HUDEP-2 (cell line): ENCODE measurements at regions not wholly inside any gene's neighbourhood (a gene's known extent, or its start where the extent isn't known, plus 50 kb on each side); places are given as distances from the start of the nearest gene placed in this dataset.
"Not testable (repeated sequence)": the region's sequence is repeated elsewhere in the genome, so short reads cannot be mapped to it uniquely, and the experiment has no call there.

Source experiments
- DNase-seq, 76 experiments: peaks; one replicate each; lab custom pipeline; 2025; ENCODE audit not compliant: unreplicated experiment in 76 of 76; lab: John Stamatoyannopoulos, UW

GRCh38 chr3:110575702-110576101 lies 495.9 kb upstream of the NECTIN3 start:
- DNase-seq: no peak

DNA sequence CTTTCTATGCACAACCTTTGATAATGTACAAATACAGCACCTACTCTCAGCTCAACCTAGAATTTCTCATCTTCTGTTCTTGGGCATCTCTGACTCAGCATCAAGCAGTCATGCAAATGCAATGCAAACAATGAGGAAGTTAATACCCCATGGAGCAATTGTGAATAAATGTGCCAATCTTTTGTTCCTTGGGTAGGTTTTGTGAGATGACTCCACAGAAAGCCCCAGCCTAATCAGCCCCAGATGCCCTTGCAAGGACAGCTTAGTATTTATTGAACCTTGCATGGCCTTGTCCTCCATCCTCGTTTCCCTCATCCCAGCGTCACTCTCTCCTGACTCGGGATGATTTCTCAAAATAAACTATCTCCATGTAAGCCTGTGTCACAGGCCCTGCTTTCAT lies 494.7 kb upstream of the NECTIN3 start:
- no peak for DNase-seq

GRCh38 chr3:110577854-110578253 lies 493.8 kb upstream of the NECTIN3 start:
- DNase-seq: no peak

DNA sequence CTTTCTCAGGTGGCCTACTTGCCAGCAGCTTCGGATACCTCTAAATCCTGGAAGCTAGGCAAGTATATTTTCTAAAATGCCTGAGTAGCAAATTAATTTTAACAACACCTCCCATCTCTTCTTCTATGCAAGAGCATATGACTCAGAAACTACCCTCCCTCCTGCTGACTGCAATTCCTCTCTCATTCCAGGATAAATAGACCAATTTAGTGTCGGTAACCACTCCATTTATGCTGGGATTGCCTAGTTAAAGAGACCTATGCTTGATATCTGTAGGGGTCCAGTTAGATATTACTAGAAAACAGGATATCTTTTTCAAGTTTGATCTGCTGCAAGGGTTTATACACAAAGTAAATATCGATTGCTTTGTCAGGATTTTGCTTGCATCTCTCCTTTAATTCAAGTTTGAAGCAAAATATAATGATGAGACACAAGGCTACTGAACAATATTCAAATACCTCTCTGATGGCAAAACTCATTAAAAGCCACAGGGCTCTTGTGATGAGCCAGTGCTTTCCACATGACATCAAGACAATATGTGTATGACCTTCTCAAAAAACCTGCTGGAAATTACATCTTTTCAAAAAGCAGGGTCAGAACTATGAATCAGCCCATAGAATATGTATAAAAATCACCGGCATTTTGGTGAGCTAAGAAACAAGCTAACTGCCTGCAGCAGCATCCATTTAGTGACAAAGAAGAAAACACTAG lies 491.6 kb upstream of the NECTIN3 start:
- DNase-seq: no peak

DNA sequence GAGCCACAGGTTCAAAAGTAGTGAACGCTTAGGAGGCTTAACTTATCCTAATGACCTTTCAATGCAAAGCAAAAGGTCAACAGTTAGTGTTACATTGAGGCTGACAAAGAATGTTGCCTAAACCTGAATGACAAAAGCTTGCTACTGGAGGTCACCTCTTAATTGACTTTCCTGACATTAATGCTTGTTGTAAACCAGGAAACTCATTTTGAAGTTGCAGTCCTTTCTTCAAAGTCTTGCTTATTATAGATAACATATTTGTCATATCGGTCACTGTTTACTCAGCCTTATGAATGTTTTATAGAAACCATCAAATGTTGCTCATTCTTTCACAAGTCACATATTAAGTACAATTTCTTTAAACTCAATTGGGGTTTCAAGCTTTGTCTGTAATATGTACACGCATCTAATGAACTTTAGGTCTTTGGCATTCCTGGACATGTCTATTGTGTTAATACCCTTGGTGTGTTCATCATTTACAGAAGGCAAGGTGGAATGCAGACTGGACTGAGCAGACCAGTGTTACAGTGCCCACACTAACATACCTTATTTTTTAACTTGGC lies 488.2 kb upstream of the NECTIN3 start:
- no peak for DNase-seq

GRCh38 chr3:110588906-110589305 lies 482.7 kb upstream of the NECTIN3 start:
- DNase-seq: no peak

- no peak for DNase-seq
Observed at GRCh38 chr3:110589341-110589740, 482.3 kb upstream of the NECTIN3 start.

DNA sequence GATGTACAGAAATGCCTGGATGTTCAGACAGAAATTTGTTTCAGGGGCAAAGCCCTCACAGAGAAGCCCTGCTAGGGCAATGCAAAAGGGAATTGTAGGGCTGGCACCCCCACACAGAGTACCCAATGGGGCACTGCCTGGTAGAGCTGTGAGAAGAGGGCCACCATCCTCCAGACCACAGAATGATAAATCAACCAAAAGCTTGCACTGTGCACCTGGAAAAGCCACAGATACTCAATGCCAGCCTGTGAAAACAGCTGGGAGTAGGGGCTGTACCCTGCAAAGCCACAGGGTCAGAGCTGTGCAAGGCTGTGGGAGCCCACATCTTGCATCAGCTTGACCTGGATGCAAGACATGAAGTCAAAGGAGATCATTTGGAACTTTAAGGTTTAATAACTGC lies 477.9 kb upstream of the NECTIN3 start:
- DNase-seq: no peak

GRCh38 chr3:110598847-110599490 lies 472.6 kb upstream of the NECTIN3 start:
- DNase-seq: no peak

DNA sequence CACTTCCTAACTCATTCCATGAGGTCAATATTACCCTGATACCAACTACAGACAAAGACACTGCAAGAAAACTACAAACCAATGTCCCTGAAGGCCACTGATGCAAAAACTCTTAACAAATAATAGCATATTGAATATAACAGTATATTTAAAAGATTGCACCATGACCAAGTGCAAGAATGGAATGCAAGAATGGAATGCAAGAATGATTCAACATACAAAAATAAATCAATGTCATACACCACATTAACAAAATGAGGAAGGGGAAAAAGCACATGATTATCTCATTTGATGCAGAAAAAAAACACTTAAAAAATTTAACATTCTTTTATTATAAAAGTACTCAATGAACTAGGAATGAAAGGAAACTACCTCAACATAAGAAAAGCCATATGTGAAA lies 463.1 kb upstream of the NECTIN3 start:
- no peak for DNase-seq

DNA sequence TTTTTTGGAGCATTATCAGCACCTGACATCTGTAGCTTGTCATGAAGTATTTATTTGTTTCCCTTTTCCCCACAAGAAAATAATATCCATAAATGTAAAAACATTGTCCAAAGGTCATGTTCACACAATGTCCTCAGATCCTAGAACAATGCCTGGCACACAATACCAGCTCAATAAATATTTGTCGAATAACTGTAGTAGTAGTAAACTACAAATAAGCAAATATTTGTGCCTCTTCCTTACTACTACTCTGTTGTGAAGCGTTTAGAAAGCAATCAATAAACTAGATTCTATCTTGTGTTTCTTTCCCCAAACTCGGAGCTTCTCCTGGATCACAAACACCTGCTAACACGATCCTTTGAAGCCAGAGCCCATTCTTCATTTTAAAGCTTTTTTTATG lies 459.6 kb upstream of the NECTIN3 start:
- DNase-seq: no peak

- no peak for DNase-seq
Observed at GRCh38 chr3:110614186-110614585, 457.4 kb upstream of the NECTIN3 start.

DNA sequence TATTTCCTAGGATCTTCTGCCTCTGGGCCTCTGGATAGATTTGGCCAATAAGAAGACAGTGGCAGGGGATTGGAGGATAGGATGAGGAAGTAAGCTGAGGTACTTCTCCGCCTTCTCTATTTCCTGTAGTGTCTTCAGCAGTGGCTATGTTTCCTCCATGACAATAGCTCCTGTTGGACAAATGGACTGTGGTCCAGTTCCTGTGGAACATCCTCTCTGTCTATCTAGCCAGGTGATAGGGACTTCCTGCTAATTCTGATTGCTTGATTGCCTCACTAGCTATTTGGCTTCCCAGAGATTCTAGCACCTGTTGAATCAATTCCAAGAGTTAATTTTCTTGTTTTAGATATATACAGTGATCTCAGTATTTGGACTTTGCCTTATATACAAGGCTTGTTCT lies 456.2 kb upstream of the NECTIN3 start:
- no peak for DNase-seq

- DNase-seq: no peak
Observed at GRCh38 chr3:110618512-110619226, 452.9 kb upstream of the NECTIN3 start.

GRCh38 chr3:110620118-110620517 lies 451.5 kb upstream of the NECTIN3 start:
- DNase-seq: peak in 45 of 76 experiments; percentile 1 to 79 (median 32)

DNA sequence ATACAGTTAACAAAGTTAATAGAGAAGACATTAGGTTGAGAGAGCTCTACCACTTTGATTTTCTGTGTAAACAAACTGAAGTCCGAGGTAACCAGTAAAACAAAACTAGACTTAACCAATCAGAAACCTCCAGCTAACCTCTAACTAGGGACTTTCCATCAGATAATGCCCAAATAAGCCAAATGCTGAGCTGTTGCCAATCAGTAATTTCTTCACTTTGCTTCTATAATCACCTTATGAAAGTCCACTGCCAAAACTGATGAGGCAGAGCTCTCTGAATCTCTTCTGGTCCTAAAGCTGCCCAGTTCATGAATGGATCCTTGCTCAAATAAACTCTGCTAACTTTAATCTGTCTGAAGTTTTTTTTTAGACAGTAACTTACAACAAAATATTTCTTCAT lies 448.0 kb upstream of the NECTIN3 start:
- DNase-seq: peak in 1 of 76 experiments; percentile 6

DNA sequence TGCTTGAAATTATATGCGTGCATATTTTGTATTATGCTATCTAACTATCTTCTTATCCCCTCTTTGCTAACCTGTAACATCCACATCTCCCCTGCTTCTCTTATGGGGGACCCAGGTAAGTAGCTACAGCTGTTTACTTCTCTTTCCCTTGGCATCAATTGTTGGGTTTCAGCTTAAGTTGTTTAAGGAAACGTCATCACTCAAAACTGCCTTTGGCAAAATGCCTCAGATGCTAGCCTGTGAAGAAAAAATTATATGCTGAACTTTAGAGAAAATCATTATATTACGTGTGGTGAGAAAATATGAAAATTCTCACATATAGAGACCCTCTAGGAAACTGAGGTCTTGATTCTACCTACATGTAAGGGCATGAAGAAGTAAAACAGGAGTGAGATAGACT lies 447.0 kb upstream of the NECTIN3 start:
- DNase-seq: no peak

DNA sequence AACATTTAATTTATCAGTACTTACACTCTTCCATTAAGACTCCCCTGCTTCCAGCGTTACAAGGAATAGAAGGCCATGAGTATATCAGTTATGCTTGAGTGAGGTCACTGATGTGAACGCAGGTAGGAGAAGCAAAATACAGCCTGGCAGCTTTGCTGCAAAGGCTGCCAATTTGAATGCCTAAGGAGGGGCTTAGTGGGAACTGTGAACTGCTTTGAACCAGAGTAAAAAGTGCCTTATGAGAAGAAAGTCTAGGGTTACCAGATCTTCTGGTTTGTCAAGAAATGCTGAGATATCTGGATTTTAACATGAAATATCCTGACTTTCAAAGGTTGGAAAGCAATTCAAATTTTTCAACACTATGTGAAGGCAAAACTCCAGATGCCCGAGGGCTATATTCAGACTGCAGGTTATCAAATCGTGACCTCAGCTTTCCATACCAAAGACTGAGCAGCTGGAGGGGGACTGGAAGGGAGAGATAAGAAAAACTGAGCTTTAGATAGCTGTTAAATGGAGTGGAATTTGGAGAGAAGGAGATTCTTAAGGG lies 446.3 kb upstream of the NECTIN3 start:
- peak in 37 of 76 experiments; percentile 0 to 66 (median 16) for DNase-seq

GRCh38 chr3:110626652-110627111 lies 444.9 kb upstream of the NECTIN3 start:
- DNase-seq: not testable (repeated sequence)

DNA sequence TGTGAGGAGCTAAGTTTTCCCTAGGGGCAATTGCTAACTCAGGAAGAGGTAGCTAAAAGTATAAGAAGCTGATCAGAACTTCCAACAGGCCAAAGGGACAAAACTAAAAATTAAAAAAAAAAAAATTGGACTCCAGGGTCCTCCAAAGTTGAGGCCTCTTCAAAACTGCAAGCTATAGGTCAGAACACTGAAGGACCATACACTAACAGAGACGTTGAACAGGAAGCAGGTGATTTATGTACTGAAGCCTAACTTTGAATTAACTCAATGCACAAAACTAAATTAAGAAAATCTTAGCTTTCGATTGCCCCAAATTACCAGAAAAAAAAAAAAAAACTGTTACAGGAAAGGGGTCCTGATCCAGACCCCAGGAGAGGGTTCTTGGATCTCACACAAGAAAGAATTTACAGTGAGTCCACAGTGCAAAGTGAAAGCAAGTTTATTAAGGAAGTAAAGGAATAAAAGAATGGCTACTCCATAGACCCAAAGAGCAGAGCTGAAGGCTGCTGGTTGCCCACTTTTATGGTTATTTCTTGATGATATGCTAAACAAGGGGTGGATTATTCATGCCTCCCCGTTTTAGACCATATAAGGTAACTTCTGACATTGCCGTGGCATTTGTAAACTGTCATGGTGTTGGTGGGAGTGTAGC lies 442.8 kb upstream of the NECTIN3 start:
- DNase-seq: no peak

DNA sequence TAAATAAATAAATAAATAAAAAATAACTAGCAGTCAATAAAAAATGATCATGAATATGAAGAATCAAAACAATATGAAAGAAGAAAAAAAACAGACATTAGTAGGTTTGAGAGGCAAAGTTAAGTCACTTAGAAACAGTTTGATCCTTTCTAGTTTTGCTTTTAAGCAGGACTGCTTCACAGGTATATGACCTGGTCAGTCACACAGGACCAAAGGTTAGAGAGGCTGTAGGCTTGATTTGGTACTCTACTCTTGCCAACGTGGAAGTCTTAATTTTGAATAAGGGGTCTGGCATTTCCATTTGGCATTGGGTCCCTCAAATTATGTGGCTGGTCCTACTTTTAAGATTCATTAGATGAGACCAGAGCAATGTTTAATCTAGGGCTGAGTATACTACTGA lies 441.7 kb upstream of the NECTIN3 start:
- no peak for DNase-seq
